ENCODE measurements at regions not wholly inside any gene's neighbourhood (a gene's known extent, or its start where the extent isn't known, plus 50 kb on each side); places are given as distances from the start of the nearest gene placed in this dataset.

DNA sequence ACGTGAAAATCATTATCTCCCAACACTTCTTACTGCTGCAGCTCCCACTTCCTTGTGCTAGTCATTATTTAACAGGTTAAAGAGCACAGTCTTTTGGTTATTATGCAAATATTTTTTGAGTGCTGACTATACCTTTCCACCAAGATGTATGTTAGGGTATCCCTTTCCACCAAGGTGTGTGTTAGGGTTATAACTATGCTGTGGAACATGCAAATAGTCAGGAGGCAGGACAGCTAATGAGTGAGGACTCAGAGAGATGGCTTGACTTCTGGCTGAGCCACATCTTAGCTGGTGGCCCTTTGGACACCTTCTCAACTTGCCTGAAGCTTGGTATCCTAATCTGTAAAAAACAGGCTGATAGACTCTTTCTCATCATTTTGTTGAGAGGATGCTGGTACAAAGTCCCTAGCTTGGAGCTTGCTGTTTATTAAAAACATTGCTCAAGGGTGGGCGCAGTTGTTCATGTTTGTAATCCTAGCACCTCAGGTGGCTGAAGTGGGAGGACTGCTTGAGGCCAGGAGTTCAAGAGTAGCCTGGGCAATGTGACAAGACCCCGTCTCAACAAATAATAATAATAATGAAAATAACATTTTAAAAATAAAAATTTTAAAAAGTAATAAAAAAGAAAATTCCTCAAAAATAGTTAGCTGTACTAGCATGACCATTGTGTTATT lies 160.5 kb upstream of the ADAMTS9 start:
- TF ChIP-seq CTCF (IDR thresholded peaks at IDR 0.05): no peak
- no peak for TF ChIP-seq ZFX (IDR thresholded peaks at IDR 0.05; ENCODE audit: borderline replicate concordance)
